LNCaP clone FGC (cell line): ENCODE measurements at regions not wholly inside any gene's neighbourhood (a gene's known extent, or its start where the extent isn't known, plus 50 kb on each side); places are given as distances from the start of the nearest gene placed in this dataset.

Experiments
- DNase-seq: peaks from one replicate; pipeline ENCODE4 v3.0.0-alpha.2; 2011; ENCODE audit warnings: low read depth
- H3K4me3 ChIP-seq: 2 replicates; pipeline ENCODE4 v1.5.1; 2011; ENCODE audit warnings: mild to moderate bottlenecking, low read depth, low read length, control low read depth
- TF ChIP-seq, protein P1 (sequence below): IDR thresholded peaks from 2 replicates; pipeline ENCODE4 v1.5.1; 2012; ENCODE audit warnings: mild to moderate bottlenecking; ENCODE audit not compliant: control insufficient read depth, insufficient read depth; ENCODE audit errors: extremely low read depth

DNA sequence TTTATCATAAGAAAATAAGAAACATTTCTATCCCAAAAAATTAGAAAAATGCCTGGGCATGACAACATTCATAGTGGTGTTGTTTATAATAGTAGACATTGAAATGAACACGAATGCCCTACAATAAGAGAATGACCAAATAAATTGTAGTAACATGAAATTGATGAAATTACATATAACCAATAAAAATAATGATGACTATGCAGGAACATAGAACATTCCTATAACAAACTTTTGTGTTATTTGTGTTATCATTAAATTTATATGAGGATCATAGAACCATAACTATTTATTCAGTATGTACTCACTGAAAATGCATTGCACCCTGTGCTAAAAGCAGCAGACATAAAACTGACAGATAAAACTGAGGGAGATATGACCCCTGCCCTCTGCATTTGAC, 399.7 kb downstream of the CBLN4 start:
- H3K4me3 ChIP-seq = no peak overlapping the region
- TF ChIP-seq, protein P1, sequence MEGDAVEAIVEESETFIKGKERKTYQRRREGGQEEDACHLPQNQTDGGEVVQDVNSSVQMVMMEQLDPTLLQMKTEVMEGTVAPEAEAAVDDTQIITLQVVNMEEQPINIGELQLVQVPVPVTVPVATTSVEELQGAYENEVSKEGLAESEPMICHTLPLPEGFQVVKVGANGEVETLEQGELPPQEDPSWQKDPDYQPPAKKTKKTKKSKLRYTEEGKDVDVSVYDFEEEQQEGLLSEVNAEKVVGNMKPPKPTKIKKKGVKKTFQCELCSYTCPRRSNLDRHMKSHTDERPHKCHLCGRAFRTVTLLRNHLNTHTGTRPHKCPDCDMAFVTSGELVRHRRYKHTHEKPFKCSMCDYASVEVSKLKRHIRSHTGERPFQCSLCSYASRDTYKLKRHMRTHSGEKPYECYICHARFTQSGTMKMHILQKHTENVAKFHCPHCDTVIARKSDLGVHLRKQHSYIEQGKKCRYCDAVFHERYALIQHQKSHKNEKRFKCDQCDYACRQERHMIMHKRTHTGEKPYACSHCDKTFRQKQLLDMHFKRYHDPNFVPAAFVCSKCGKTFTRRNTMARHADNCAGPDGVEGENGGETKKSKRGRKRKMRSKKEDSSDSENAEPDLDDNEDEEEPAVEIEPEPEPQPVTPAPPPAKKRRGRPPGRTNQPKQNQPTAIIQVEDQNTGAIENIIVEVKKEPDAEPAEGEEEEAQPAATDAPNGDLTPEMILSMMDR = no peak
- DNase-seq = no peak

DNA sequence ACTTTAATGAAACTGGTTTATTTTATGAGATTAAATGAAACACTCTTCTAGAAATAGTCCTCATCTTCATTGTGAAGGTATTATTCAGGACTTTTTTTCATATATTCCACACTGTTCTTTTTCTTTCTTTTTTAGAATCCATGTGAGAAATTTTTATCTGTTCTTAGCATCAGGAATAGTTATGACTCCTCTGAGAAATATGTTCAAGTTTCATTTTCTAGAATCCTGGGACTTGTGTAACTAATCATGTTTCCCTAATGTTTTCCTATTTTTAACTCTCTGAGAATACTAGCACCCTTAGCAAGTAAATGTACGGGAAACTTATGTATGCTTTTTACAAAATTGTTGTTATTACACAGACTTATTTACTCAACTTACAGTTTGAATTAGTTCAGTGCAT, 407.8 kb downstream of the CBLN4 start:
- no peak overlapping the region for H3K4me3 ChIP-seq
- TF ChIP-seq, protein P1 = no peak
- no peak for DNase-seq

DNA sequence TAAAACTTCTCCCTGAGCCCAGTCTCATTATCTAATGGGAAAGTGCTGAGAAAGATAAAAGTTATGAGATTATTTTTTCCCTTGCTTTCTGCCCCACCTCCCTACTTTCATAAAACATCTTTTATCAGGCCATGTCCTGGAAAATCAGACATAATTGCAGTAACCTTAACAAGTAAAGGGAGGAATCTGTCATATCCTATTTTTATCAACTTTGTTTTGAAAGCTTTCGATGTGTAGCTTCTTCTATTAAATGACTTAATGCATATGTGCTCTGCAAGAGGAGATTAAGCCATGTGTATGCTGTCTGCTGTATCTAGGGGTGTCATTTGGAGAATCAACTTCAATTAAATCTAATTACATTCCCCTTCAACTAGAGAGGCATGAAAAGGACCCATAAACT, 408.9 kb downstream of the CBLN4 start:
- TF ChIP-seq, protein P1 = no peak
- no peak for DNase-seq
- H3K4me3 ChIP-seq = no peak overlapping the region

DNA sequence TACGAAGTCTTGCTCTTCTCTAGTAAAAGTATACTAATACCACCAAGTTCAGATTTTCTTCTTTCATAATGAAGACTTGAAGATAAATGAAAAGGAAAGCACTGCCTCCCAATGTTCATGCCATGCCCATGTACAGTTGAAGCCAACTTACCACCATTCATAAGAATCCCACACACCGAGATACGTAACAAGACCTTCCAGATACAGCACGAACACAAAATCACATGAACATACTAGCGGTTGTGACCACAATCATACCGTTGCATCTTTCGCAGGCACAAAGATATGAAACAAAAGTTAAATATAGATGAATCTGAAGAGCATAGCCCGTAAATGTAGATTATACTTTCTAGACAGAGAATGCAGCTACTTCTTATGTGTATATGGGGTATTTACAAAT, 412.5 kb downstream of the CBLN4 start:
- no peak overlapping the region for H3K4me3 ChIP-seq
- DNase-seq = no peak

DNA sequence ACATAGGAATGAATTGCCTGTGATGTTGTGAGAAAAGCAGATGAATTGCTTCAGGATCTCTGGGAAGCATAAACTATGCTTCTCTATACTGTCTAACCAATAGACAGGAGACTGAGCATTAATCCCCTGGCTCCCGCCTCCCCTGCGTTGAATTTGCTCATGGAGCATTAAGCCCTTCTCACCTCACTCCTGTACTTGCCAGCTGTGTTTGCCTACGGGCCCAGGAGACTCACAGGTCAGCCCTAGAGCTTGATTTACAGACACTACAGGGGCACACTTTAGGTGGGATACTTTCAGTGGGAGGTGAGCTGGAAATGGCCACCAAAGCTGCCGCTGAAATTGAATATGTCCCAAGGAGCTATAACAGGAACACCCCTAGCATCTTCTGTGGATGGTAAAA, 418.7 kb downstream of the CBLN4 start:
- H3K4me3 ChIP-seq = no peak overlapping the region
- no peak for DNase-seq
- TF ChIP-seq, protein P1 = no peak

More for the DNA sequence above, 412.5 kb downstream of the CBLN4 start:
- TF ChIP-seq, protein P1 = no peak

DNA sequence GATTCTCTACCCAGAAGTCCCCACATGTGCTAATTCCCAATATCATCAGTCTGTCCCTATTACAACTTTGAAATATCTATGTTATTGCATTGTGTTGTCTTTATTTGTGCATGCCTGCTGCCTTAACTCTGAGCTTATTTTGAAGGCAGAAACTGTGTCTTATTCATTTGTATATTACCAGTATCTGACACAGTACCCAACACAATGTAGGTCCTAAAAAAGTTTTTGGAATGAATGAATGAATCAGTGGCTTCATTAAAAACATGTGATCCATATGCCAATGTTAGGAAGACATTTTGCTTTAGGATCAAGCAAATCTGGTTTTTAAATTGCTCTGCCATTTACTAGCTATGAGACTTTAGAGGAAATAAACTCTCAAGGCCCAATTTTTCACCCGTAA, 420.4 kb downstream of the CBLN4 start:
- TF ChIP-seq, protein P1 = no peak
- no peak for DNase-seq
- no peak overlapping the region for H3K4me3 ChIP-seq

DNA sequence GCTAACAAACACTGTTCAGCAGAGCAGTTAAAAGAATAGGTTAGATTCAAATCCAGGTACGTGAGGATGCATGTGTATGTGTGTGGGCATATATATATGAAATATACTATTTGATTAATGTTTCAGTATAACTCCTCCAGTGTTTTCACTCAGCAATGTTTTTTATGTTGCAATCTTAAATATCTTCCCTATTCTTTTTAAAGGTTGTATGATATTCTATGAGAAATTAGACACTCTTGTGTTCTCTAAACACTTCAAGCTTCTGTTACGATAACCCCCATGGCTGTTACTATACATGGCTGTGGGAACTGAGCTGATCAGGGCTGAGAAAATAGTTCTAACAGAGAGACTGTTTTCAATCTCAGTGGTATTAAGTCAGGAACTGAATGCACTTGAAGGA, 421.0 kb downstream of the CBLN4 start:
- H3K4me3 ChIP-seq = no peak overlapping the region
- DNase-seq = no peak
- TF ChIP-seq, protein P1 = no peak
